SKM-1 (cell line): ENCODE measurements at regions not wholly inside any gene's neighbourhood (a gene's known extent, or its start where the extent isn't known, plus 50 kb on each side); places are given as distances from the start of the nearest gene placed in this dataset.

Experiments
- DNase-seq: peaks from one replicate; lab custom pipeline; 2025; ENCODE audit not compliant: unreplicated experiment; lab: John Stamatoyannopoulos, UW

DNA sequence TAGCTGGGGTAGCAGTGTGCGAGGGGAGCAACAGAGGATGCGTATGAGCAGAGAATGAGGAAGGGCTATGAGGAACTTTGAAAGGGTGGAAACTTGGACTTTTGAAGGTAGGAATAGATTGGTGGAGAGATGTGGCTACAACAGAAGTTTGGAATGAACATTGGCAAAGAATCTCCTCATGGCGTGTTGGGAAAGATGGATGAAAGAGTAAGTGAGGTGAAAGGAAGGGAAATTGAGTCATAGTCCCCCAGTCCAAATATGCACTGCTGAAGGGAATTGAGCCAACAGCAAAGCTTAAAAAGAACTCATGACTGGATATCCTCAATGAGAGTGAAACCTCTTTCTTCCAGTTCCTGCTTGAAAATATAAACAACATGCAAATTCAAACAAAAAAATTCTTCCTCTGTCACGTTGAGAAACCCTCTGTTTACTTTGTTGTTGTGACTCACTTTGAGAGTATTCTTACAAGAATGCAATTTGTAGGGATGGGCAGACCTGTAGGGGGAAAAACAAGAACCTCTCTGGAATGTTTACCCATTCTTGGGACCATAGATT lies 313.2 kb upstream of the KCNJ16 start:
- no peak for DNase-seq

DNA sequence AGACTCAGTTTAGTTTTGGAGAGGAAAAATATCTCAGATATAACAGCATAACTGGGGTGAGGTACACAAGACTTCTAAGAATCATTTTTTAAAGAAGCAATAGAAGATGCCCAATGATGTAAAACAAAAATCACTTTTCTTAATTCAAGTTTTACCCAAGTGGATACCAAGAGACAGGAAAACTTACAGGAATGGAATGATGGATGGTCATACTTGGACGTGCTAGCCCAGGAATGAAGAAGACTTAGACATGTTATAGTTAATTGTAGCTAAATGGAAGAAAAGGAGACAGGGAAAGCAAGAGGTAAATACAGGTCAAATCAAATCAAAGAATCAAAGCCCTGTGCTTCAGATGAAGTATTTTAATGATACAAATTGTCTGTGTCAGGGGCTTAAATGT lies 312.7 kb upstream of the KCNJ16 start:
- DNase-seq, result no peak

DNA sequence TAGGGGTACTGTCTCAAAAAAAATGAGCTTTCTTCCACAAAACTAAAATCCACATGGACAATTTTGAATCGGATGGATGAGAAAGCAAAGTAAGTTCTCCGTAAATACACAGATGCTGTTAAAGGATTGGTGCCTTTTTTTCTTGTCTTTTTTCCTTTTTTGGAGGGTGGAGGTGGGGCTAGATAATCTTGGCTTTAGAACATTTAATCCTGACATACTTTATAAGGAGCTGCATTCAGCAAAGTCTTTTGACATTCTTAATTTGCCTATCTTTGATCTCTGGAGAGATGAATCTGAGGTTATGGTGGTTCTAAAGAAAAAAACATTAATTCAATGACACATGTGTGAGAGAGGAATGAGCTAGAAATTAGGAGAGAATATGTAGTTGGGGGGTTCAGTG lies 312.3 kb upstream of the KCNJ16 start:
- DNase-seq, result no peak

DNA sequence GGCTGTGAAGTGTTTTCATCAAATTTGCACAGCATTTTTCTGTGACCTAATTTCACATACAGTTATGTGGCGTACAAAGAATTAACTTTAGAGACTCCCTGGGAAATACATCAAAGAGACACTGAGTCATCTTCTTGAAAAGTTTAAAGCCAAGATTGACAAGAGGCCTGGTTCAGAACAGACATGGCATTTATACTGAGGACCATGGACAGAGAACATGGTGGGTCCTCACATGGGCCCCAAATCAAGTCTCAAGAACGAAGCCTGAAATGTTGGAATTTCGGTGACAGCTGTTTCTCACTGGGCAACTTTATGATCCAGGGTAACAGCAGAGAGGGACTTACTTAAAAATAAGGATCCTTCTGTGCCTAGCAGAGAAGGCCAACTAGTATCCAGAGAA lies 311.5 kb upstream of the KCNJ16 start:
- no peak for DNase-seq

DNA sequence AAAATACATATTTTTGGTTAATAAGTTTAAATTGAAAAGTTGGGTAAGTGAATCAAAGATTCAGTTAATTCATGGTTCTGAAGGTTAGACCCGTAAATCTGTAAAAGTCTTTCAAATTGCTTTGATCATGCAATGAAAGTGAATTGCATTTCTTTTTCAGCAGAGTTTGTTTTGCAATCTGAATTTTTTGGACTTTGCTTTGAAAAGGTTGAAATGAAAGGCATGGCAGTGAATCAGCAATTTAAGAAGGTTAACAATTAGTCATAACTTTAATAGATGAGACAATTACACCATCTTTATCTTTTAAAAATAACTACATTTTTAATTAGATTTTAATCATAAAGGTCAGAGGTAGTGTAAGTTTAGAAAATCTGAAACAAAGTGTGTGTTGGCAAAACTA lies 310.9 kb upstream of the KCNJ16 start:
- DNase-seq, result no peak

DNA sequence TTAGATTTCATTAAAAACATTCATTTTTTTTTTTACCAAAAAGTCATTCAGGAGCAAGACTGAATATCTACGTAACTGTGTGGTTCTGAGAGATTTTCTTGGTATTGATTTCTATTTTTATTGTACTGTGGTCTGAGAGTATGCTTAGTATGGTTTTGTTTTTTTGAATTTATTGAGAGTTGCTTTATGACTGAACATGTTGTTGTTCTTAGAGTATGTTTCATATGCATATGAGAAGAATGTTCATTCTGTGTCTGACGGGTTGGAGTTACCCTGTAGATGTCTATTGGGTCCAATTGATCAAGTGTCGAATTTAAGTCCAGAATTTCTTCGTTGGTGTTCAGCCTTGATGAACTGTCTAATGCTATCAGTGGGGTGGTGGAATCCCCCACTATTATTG lies 306.0 kb upstream of the KCNJ16 start:
- DNase-seq, result no peak

DNA sequence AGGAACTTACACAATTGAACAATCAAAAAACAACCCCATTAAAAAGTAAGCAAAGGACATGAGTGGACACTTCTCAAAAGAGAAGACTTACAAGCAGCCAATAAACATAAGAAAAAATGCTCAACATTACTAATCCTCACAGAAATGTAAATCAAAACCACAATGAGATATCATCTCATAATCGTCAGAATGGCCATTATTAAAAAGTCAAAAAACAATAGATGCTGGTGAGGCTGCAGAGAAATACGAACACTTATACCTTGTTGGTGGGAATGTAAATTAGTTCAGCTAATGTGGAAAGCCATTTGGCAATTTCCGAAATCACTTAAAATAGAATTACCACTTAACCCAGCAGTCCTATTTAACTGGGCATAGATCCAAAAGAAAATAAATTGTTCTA lies 301.9 kb upstream of the KCNJ16 start:
- DNase-seq, result no peak

DNA sequence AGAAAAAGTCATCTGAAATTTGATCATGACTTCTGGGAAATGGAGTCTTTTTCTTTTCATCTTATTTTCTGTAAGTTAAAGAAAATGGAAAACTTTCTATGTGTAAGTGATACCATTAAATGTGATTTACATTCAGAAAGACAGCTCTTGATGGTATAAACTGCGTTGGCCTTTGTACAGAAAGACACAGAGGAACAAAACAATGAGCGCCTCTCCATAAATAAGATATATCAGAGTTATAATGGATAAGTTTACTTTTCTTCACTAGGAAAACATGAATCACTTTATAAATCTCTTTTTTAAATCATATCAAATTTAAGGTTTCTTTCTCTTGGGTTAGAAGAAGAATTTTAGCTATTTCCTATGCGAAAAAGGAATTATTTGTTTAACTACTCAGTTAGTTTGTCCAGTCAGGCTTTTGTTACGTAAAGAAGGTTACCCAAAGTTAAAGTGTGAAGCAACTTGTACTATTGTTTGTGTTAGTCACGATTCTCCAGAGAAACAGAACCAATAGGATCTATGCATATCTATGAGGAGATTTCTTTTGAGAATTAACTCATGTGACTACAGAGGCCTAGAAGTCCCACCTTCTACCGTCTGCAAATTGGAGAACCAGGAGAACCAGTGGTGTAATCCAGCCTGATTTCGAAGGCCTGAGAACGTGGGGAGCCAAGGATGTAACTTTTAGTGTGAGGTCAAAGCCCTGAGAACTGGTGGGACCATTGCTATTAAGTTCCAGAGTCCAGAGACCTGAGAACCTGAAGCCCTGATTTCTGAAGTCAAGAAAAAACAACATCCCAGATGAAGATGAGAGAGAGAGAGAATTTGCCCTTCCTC lies 295.4 kb upstream of the KCNJ16 start:
- no peak for DNase-seq

DNA sequence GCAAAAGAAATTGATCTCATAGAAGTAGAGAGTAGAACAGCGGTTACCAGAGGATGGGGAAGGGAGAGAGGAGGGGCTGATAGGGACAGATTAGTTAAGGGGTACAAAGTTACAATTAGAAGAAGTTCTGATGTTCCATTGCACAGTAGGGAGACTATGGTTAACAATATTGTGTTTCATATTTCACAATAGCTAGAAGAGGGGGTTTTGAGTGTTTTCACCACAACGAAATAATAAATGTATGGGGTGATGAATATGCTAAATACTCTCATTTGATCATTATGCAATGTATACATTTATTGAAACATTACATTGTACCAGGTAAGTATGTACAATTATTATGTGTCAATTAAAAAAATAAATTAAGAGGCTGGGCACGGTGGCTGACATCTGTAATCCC lies 291.2 kb upstream of the KCNJ16 start:
- DNase-seq, result no peak

DNA sequence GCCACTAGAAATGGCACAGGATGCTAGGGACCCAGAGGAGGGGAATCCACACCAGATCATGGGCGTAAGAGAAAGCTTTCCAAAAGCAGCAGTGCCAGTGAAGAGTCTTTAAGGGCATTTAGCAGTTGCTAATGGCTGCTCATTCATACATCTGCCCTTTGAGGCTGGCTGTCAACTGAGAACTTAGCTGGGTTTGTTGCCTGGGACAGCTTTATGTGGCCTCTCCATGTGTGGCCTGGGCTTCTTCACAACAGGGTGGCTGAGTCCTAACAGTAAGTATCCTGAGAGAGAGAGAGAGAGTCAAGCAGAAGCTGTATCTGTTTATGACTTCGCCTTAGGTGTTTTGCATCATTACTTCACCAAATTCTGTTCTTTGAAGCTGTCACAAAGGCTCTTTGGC lies 286.1 kb upstream of the KCNJ16 start:
- no peak for DNase-seq

DNA sequence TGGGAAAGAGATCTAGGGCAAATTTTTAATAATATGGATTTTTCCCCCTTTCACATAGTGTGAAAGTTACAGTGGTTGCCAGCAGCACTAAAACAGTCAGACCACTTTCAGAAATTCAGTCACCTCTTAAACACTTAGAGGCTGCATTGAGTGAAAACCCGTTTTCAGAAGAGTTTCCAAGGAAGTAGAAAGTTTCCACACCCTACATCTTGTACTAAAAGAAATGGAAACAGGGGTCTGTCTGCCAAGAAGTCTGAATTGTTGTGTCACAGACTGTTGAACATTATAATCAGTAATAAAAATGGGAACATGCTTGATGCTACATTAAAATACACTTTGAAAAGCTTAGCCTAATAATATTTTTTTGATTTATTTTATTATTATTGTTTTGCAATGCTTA lies 278.9 kb upstream of the KCNJ16 start:
- no peak for DNase-seq

DNA sequence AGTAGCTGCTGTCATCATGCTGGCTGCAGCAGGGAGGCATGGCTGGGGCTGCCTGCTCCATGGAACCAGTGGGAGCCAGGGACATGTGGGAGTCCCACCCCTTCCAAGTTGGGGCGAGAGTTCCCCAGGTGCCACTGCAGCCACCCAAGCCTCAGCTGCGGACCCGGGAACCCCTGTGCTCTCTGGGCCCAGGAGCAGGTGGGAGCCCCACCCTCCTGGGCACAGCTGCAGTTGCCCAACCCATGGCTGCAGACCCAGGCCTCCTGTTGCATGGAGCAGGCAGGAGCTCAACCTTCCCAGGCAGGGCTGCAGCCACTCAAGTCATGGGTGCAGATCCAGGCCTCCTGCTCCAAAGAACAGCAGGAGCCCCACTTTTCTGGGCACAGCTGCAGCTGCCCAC lies 274.2 kb upstream of the KCNJ16 start:
- no peak for DNase-seq

DNA sequence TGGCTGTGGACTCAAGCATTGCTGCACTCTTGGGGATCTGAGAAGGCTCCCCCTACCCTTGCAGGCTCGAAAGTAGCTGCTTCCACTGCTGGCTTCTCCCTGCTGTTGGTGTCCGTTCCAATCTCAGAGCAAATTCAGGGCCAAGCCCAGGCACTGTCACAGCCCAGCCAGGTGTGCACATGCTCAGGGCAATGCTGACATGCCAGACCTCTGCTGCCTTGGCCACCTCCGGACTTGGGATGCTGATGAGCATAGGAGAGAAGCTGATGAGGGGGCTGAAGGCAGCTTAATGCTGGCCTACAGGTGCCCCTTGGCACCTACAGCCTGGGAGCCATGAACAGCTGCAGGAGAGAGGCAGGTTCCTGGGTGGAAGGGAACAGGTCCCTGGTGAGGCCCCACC lies 273.7 kb upstream of the KCNJ16 start:
- DNase-seq, result no peak

DNA sequence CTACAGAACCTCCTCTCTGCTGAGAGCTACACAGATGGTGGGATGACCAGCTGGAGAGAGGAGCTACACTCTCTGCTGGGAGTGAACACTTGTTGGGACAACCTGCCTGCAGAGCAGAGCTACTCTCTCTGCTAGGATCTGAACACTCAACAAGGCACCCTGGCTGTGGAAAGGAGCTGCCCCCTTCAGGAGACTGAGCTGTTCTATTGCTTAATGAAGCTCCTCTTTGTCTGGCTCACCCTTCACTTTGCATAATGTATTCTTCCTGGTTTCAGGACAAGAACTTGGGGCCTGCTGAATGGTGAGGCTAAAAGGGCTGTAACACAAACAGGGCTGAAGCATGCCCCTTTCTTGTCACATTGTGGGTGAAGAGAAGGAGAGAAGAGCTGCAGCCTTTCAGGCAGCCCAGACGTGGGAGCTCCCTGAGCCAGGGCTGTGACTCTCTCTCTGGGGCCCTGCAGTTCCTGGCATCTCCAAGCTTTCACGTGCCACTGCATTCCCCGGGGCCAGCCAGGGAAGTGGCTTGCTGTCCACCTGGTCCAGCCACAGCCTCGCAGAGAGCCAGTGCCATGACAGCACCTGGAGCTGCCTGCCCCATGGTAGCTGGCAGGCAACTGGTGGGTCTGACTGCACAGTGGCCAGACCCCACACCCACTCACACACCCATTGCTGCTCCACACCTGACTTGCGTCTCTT lies 272.8 kb upstream of the KCNJ16 start:
- DNase-seq, result no peak

DNA sequence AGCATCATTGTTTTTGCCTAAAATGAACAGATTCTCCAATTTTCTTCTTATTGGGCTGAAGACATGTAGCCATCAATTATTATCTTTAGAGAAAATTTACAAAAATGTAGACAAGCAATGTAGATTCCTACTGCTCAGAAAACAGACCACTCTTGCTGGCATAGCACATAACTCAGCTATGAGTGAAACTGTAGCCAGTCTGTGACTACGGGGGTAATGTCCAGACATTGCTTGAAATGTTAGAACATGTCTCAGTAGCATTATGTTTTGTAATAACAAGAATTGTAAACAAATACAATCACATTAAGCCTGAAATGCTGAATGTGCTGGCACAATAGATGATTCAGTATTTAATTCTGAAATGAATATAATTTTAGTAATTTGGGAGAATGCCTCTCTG lies 265.7 kb upstream of the KCNJ16 start:
- no peak for DNase-seq

DNA sequence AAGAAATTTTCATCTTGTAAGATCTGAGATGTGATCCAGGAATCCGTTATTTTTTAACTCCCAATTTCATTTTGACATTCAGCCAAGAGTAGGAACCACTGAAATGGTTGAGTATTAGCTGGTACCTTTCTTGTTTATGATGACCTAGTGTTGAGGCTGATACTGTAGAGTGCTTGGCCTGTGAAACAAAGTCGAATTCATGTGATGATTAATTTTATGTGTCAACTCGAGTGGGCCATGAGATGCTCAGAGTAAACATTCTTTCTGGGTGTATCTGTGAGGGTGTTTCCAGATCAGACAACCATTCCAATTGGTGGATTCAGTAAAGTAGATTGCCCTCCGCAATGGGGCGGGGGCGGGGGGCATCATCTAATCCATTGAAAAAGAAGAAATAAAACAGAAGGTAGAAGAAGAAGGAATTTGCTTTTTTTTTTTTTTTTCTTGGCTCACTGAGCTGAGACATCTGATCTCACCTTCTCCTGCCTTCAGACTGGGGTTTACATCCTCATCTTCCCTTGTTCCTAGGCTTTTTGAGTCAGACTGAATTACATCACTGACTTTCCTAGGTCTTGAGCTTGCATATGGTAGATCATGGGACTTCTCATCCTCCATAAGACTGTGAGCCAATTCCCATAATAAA lies 264.6 kb upstream of the KCNJ16 start:
- DNase-seq, result no peak

DNA sequence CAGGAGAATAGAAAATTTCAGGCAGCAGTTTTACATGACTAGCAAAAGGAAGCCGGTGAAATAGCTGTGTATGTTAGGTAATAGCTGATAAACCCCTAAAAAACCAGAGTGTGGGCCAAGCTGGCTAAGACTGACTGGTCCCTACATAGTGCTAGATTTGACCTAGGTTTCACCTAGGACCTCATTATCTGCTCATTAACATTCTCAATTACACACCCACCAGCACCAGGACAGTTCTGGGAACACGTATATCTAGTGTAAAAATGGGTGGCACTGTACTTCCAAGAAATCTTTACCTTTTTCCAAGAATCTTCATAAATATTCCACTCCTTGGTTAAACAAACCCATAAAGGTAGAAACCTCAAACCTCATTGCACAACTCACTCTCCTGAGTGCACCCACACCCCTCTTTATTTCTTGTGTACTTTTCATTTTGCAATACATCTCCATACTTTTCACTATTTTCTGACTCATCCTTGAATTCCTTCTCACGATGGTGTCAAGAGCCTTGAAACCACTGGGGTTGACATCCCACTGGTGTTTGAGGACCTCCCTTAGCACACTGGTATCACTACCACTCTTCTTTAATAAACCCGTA lies 262.7 kb upstream of the KCNJ16 start:
- no peak for DNase-seq

DNA sequence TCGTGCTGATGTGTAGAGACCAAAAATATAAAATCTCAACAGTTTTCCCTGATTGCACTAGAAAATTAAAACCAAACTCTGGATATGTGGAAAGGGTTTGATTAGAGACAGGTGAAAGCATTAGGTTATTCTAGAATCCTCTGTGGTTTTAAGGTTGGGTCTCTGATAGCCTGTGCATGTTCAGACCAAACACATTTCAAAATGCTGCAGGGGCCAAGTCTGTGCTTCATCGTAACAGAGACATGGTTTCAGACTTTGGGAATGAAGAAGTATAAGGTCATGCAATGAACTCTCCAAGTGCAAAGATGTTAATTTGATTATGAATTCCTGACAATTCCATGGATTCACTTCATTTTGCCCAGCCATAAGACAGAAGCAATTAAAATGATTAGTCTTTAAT lies 261.0 kb upstream of the KCNJ16 start:
- no peak for DNase-seq

DNA sequence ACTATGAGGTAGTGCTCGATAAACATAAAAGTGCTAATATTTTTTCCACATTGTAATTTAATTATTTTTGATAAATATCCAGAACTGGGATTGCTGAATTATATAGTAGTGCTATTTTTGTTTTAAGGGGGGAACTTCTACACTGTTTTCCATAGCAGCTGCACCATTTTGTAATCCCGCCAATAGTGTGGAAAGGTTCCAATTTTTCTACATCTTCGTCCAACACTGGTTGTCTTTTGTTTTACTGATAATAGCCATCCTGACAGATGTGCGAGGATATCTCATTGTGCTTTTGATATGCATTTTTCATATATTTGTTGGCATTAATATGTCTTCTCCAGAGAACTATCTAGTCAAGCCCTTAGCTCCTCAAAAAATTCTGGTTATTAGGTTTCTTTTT lies 259.6 kb upstream of the KCNJ16 start:
- no peak for DNase-seq

DNA sequence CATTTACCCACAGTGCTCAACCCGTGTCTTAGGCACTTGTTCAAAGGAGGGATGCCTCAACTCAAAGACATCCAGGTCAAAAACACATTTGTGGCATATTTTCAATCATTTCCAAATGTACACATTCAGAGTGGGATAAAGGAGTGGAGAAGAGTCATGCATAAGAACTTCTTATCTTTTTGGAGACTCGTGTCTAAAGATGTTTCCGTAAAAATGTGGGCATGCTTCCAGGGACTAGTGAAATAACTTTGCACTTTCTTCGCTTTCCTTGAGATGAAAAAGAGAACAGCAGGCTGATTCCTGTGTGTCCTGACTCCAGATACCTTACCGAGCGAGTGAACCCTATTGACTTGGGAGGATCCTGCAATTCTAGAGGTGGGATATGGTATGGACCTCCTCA lies 256.6 kb upstream of the KCNJ16 start:
- DNase-seq, result no peak

DNA sequence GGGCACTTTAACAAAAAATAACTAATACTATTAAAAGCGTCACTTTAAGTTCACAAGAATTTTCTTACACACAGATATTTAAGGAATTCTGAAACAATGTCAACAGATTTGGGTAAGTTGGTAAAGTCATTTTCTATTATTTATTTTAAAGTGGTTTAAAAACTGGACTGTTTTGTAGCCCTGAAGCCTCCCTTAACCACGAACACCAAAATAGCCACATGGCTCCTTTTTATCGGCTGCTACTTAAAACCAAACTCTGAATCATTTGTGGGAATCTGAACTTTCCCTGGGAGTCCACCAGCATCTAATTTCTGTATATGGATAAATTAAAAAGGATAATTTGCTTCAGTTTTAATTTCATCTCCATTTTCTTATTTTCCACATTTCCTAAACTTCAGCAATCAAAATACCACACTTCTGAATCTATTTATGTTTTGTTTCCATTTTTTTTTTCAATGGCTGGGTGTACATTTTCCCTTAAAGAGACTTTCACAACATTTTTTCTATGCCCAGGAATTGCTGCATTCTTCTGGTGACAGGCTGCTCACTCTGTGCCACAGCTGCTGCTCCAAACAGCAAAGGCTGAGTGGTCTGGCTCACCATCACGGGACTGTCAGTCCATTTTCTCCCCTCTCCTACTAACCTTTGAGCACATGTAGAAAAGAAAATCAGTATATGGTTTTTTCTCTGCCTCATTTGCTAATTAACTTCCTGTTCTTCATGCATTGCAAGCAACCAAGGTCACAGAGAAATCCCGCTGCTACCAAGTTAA lies 255.5 kb upstream of the KCNJ16 start:
- no peak for DNase-seq
